DOHH2 (cell line): ENCODE measurements at regions not wholly inside any gene's neighbourhood (a gene's known extent, or its start where the extent isn't known, plus 50 kb on each side); places are given as distances from the start of the nearest gene placed in this dataset.

Experiments
- EZH2phosphoT487 ChIP-seq: fragments of 200-600 bp; sonication (generic); IDR thresholded peaks from 2 replicates; pipeline ENCODE4 v1.6.1; 2017; ENCODE audit warnings: borderline replicate concordance, mild to moderate bottlenecking, antibody characterized with exemption, low read length, moderate library complexity, mixed read lengths
- TF ChIP-seq, protein P1 (sequence below): fragments of 200-600 bp; sonication (generic); IDR thresholded peaks from one replicate; pipeline ENCODE4 v1.5.1; 2014; ENCODE audit warnings: antibody characterized with exemption, mild to moderate bottlenecking, low read depth, low read length; ENCODE audit not compliant: poor library complexity, severe bottlenecking

DNA sequence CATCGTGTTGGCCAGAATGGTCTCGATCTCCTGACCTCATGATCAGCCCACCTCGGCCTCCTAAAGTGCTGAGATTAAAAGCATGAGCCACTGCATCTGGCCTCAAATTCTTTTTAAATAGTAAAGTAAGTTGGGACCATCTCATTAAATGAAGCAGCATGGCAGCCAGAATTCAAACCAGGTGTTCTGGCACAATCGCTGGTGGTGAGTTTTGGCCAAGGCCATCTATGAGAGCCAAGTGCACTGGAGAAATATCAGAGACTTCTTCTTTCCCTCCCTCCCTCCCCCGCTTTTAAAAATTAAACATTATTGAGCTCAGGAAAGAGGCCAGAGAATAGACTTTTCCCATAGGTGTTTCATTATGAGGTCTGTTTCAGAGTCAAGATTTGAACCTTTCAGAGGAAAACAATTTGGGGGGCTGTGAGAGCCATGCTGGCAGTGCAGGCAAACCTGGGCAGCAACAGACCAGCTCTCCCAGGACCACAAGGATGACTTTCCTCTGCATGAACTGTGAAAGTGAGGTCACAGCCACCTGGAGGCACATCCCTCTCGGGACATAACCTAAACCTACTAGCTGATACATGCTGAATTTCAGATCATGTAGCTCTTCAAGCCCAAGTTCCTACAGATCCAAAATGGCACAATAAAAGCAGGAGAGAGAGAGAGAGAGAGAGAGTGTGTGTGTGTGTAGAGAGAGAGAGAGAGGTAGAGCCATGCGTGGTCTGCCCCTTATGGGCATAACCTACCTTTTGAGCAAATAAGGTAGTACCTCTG, 94.6 kb upstream of the DMRT1 start:
- TF ChIP-seq, protein P1, sequence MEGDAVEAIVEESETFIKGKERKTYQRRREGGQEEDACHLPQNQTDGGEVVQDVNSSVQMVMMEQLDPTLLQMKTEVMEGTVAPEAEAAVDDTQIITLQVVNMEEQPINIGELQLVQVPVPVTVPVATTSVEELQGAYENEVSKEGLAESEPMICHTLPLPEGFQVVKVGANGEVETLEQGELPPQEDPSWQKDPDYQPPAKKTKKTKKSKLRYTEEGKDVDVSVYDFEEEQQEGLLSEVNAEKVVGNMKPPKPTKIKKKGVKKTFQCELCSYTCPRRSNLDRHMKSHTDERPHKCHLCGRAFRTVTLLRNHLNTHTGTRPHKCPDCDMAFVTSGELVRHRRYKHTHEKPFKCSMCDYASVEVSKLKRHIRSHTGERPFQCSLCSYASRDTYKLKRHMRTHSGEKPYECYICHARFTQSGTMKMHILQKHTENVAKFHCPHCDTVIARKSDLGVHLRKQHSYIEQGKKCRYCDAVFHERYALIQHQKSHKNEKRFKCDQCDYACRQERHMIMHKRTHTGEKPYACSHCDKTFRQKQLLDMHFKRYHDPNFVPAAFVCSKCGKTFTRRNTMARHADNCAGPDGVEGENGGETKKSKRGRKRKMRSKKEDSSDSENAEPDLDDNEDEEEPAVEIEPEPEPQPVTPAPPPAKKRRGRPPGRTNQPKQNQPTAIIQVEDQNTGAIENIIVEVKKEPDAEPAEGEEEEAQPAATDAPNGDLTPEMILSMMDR = no peak
- no peak for TF ChIP-seq EZH2phosphoT487
